ENCODE measurements at regions not wholly inside any gene's neighbourhood (a gene's known extent, or its start where the extent isn't known, plus 50 kb on each side); places are given as distances from the start of the nearest gene placed in this dataset.

DNA sequence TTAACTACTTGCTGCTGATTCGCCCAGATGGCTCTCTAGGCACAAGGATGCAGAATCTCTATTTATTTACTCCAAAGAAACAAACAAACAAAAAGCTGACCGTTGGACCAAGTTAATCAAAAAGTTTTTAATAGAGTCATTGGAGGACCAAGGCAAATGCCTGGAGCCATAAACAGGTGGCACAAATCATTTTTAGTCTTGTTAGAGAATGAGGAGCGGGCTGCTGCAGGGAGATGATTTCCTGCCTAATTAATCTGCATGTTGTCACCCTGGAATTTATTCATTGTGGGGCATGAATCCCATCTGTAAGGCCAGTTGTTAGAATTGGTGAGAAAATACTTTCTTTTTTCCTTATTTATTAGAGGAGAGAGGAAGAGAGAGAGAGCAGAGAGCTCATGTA is 147.4 kb upstream of the GATB start:
- H3K27ac ChIP-seq (ENCODE audit: low read length) = no peak overlapping the region

DNA sequence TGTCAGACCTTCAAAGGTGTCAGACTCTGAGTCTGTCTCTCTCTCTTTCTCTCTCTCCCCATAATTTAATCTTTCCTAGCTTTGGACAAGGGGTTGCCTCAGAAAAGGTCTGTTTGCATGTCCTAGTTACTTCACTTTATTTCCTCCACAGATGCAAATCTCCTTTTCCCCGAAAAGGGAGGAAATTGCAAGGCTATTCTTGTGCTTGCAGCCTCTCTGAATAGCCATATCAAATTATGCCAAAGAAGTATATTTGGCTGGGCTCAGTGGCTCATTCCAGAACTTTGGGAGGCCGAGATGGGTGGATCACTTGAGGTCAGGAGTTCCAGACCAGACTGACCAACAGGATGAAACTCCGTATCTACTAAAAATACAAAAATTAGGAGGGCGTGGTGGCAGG is 145.6 kb upstream of the GATB start:
- DNase-seq = no peak
- Histone ChIP-seq H3K4me3 (ENCODE audit: low read length) (no peak overlapping the region), H3K36me3 (replicated peaks; ENCODE audit: insufficient read depth, low read length) (no peaks in the 10 kb centered on the region), H3K4me1 (ENCODE audit: low read length) (0 out of 2 replicates have a peak, but pooled peaks cover 4% of the 10 kb centered on the region), H3K79me2 (ENCODE audit: low read length) (no peaks in the 10 kb centered on the region), H2AFZ (ENCODE audit: low read length) (no peak overlapping the region), H3K9ac (ENCODE audit: low read length) (no peak overlapping the region), H3K9me3 (replicated peaks; ENCODE audit: insufficient read depth, low read length) (no peaks in the 10 kb centered on the region), H3K27me3 (replicated peaks; ENCODE audit: insufficient read depth, low read length) (no peaks in the 10 kb centered on the region), H3K9me2 (replicated peaks; ENCODE audit: insufficient read depth, low read length) (no peaks in the 10 kb centered on the region), H4K20me1 (ENCODE audit: insufficient read depth, low read length) (no peaks in the 10 kb centered on the region), H3F3A (ENCODE audit: insufficient read depth, low read length) (no peaks in the 10 kb centered on the region), H3K27ac (ENCODE audit: low read length) (no peak overlapping the region), H3K4me2 (ENCODE audit: low read depth, low read length) (no peak overlapping the region)
- TF ChIP-seq EZH2phosphoT487 (IDR thresholded peaks at IDR 0.05; ENCODE audit: low read length) = no peak
- TF ChIP-seq, protein P1, sequence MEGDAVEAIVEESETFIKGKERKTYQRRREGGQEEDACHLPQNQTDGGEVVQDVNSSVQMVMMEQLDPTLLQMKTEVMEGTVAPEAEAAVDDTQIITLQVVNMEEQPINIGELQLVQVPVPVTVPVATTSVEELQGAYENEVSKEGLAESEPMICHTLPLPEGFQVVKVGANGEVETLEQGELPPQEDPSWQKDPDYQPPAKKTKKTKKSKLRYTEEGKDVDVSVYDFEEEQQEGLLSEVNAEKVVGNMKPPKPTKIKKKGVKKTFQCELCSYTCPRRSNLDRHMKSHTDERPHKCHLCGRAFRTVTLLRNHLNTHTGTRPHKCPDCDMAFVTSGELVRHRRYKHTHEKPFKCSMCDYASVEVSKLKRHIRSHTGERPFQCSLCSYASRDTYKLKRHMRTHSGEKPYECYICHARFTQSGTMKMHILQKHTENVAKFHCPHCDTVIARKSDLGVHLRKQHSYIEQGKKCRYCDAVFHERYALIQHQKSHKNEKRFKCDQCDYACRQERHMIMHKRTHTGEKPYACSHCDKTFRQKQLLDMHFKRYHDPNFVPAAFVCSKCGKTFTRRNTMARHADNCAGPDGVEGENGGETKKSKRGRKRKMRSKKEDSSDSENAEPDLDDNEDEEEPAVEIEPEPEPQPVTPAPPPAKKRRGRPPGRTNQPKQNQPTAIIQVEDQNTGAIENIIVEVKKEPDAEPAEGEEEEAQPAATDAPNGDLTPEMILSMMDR (IDR thresholded peaks at IDR 0.05; ENCODE audit: low read length) = no peak

More for the DNA sequence above, 147.4 kb upstream of the GATB start:
- Histone ChIP-seq H3K27me3 (replicated peaks; ENCODE audit: insufficient read depth, low read length) (no peaks in the 10 kb centered on the region), H3K9me3 (replicated peaks; ENCODE audit: insufficient read depth, low read length) (no peaks in the 10 kb centered on the region), H3K36me3 (replicated peaks; ENCODE audit: insufficient read depth, low read length) (no peaks in the 10 kb centered on the region), H3K4me1 (ENCODE audit: low read length) (0 out of 2 replicates have a peak, but pooled peaks cover 4% of the 10 kb centered on the region), H3K9me2 (replicated peaks; ENCODE audit: insufficient read depth, low read length) (no peaks in the 10 kb centered on the region), H4K20me1 (ENCODE audit: insufficient read depth, low read length) (no peaks in the 10 kb centered on the region), H3K4me3 (ENCODE audit: low read length) (no peak overlapping the region), H2AFZ (ENCODE audit: low read length) (no peak overlapping the region), H3K4me2 (ENCODE audit: low read depth, low read length) (no peak overlapping the region), H3F3A (ENCODE audit: insufficient read depth, low read length) (no peaks in the 10 kb centered on the region), H3K9ac (ENCODE audit: low read length) (no peak overlapping the region), H3K79me2 (ENCODE audit: low read length) (no peaks in the 10 kb centered on the region)
- TF ChIP-seq, protein P1 (IDR thresholded peaks at IDR 0.05; ENCODE audit: low read length) = no peak
- no peak for TF ChIP-seq EZH2 (optimal IDR thresholded peaks at IDR 0.05; ENCODE audit: low read depth, low read length)
- TF ChIP-seq EZH2phosphoT487 (IDR thresholded peaks at IDR 0.05; ENCODE audit: low read length) = no peak
- no peak for DNase-seq

DNA sequence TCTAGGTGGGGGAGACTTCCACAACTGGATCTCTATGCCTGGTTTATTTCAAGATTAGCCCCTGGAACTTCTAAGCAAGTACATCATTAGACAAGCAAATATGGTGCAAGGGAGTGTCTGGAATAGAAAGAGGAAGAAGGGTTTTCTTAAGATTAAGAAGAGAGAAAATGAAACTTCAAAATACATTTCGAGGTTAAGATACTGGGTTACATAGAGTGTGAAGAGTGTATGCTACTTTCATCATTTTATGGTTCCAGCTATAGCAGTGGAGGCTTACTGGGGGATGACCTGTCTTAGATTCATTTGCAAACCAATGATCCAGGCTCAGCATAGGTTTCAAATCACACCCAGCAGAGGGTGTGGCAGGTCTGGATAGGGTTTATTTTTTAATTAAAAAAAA is 144.4 kb upstream of the GATB start:
- Histone ChIP-seq H3K4me3 (ENCODE audit: low read length) (no peak overlapping the region), H3K27ac (ENCODE audit: low read length) (no peak overlapping the region), H3K4me1 (ENCODE audit: low read length) (0 out of 2 replicates have a peak, but pooled peaks cover 4% of the 10 kb centered on the region), H3F3A (ENCODE audit: insufficient read depth, low read length) (no peaks in the 10 kb centered on the region), H3K9ac (ENCODE audit: low read length) (no peak overlapping the region), H3K79me2 (ENCODE audit: low read length) (no peaks in the 10 kb centered on the region), H2AFZ (ENCODE audit: low read length) (no peak overlapping the region), H3K4me2 (ENCODE audit: low read depth, low read length) (no peak overlapping the region), H3K36me3 (replicated peaks; ENCODE audit: insufficient read depth, low read length) (no peaks in the 10 kb centered on the region), H3K9me2 (replicated peaks; ENCODE audit: insufficient read depth, low read length) (no peaks in the 10 kb centered on the region), H4K20me1 (ENCODE audit: insufficient read depth, low read length) (no peaks in the 10 kb centered on the region), H3K27me3 (replicated peaks; ENCODE audit: insufficient read depth, low read length) (no peaks in the 10 kb centered on the region), H3K9me3 (replicated peaks; ENCODE audit: insufficient read depth, low read length) (no peaks in the 10 kb centered on the region)
- TF ChIP-seq, protein P1 (IDR thresholded peaks at IDR 0.05; ENCODE audit: low read length) = no peak
- TF ChIP-seq EZH2 (optimal IDR thresholded peaks at IDR 0.05; ENCODE audit: low read depth, low read length) (no peak), EZH2phosphoT487 (IDR thresholded peaks at IDR 0.05; ENCODE audit: low read length) (no peak)
- DNase-seq = peak; percentile 17
